A549 (cell line): ENCODE measurements at regions not wholly inside any gene's neighbourhood (a gene's known extent, or its start where the extent isn't known, plus 50 kb on each side); places are given as distances from the start of the nearest gene placed in this dataset.

ENCODE experiments used
- ATAC-seq, 2 experiments: fragments of 200-7000 bp in 1 of 2; fragments of >200 bp in 1 of 2; cut with Nextera tagmentation in 1 of 2; cut with Tn5 transposase in 1 of 2; 3 replicates each; pipeline versions ENCODE4 v1.8.0 to v1.9.1; 2018 to 2020; ENCODE audit warnings: mild to moderate bottlenecking in 1 of 2, moderate library complexity in 1 of 2
- CTCF ChIA-PET: fragments of 300-600 bp; sonication (Branson Sonifier 250); formaldehyde crosslinking; extraction: SDS; loops from one replicate; lab custom pipeline; 2021; ENCODE audit warnings: antibody characterized with exemption, inconsistent platforms; lab: Yijun Ruan, JAX
- POLR2A ChIA-PET: fragments of 350-600 bp; formaldehyde crosslinking; extraction: SDS; loops from one replicate; lab custom pipeline; 2021; ENCODE audit warnings: antibody characterized with exemption, inconsistent platforms; lab: Yijun Ruan, JAX
- DNase-seq, 2 experiments: peaks; one replicate each; pipeline versions ENCODE4 v3.0.0 to v3.0.0-alpha.2; 2011 to 2016; ENCODE audit warnings: low read depth in 1 of 2, low spot score in 1 of 2
- FAIRE-seq: peaks from 2 replicates; lab custom pipeline; 2011; peaks lifted over from hg19 to GRCh38; lab: Jason Lieb, UNC
- H3K27ac ChIP-seq, 2 experiments: fragments of >200 bp; sonication (Bioruptor Twin); formaldehyde crosslinking; 3 replicates each; pipeline ENCODE4 v1.5.1; 2016 to 2017
- H3K4me1 ChIP-seq: fragments of >200 bp; sonication (Bioruptor Twin); formaldehyde crosslinking; 3 replicates; pipeline ENCODE4 v1.6.1; 2016
- H3K4me2 ChIP-seq: fragments of >200 bp; sonication (Bioruptor Twin); formaldehyde crosslinking; 3 replicates; pipeline ENCODE4 v1.6.1; 2016
- H3K4me3 ChIP-seq: fragments of >200 bp; sonication (Bioruptor Twin); formaldehyde crosslinking; 3 replicates; pipeline ENCODE4 v1.5.1; 2016
- H3K9me3 ChIP-seq: fragments of >200 bp; sonication (Bioruptor Twin); formaldehyde crosslinking; 3 replicates; pipeline ENCODE4 v1.6.1; 2016
- CTCF ChIP-seq: fragments of >200 bp; sonication (Bioruptor Twin); formaldehyde crosslinking; IDR thresholded peaks from 3 replicates; pipeline ENCODE4 v1.5.1; 2016
- EHMT2 ChIP-seq: fragments of 200-600 bp; sonication (generic); IDR thresholded peaks from 2 replicates; pipeline ENCODE4 v1.6.1; 2016; ENCODE audit warnings: antibody characterized with exemption, low read depth, mild to moderate bottlenecking, moderate library complexity
- ELK1 ChIP-seq: fragments of 150-350 bp; IDR thresholded peaks from 2 replicates; pipeline ENCODE4 v1.6.1; 2014; ENCODE audit warnings: low read depth, mild to moderate bottlenecking, low read length
- ESRRA ChIP-seq: fragments of 150-350 bp; IDR thresholded peaks from 2 replicates; pipeline ENCODE4 v1.6.1; 2014; ENCODE audit warnings: mild to moderate bottlenecking, low read length, borderline replicate concordance
- FOSL2 ChIP-seq, 2 experiments: fragments of 450-650 bp in 1 of 2; fragments of >200 bp in 1 of 2; sonication (Bioruptor Twin) in 1 of 2; formaldehyde crosslinking; IDR thresholded peaks; 2 replicates each; pipeline versions ENCODE4 v1.5.0 to v1.6.1; 2016 to 2020; ENCODE audit warnings: mild to moderate bottlenecking in 1 of 2, moderate library complexity in 1 of 2
- FOXS1 ChIP-seq: fragments of 250-450 bp; sonication (Bioruptor Pico); IDR thresholded peaks from 2 replicates; pipeline ENCODE4 v1.5.0; 2020; ENCODE audit warnings: mild to moderate bottlenecking, moderate library complexity
- HES2 ChIP-seq: fragments of >200 bp; sonication (Bioruptor Twin); formaldehyde crosslinking; IDR thresholded peaks from 2 replicates; pipeline ENCODE4 v1.6.1; 2016
- HMGXB4 ChIP-seq: fragments of 250-450 bp; sonication (Bioruptor Pico); IDR thresholded peaks from 2 replicates; pipeline ENCODE4 v1.5.0; 2021; ENCODE audit warnings: mild to moderate bottlenecking, moderate library complexity, borderline replicate concordance
- JUN ChIP-seq, 2 experiments: fragments of >200 bp; sonication (Bioruptor Twin); formaldehyde crosslinking; IDR thresholded peaks; 2 replicates in 1 of 2; 3 replicates in 1 of 2; pipeline ENCODE4 v1.6.1; 2016 to 2017
- KDM5A ChIP-seq: fragments of 200-600 bp; sonication (generic); IDR thresholded peaks from 2 replicates; pipeline ENCODE4 v1.6.1; 2016; ENCODE audit warnings: antibody characterized with exemption, mild to moderate bottlenecking
- MAFK ChIP-seq: fragments of 450-650 bp; IDR thresholded peaks from 2 replicates; pipeline ENCODE4 v1.6.1; 2014; ENCODE audit not compliant: partially characterized antibody
- MAX ChIP-seq: IDR thresholded peaks from 2 replicates; pipeline ENCODE4 v1.6.1; 2012
- NFE2L2 ChIP-seq: fragments of 150-350 bp; conservative IDR thresholded peaks from 2 replicates; pipeline ENCODE4 v1.6.1; 2014; ENCODE audit warnings: low read length
- POLR2A ChIP-seq: IDR thresholded peaks from 2 replicates; pipeline ENCODE4 v1.6.1; 2012; ENCODE audit warnings: mild to moderate bottlenecking, low read length
- POLR2AphosphoS2 ChIP-seq: conservative IDR thresholded peaks from 2 replicates; pipeline ENCODE4 v1.6.1; 2012; ENCODE audit warnings: low read length, improper control_type of control experiment, inconsistent platforms
- RAD21 ChIP-seq, 2 experiments: fragments of >200 bp in 1 of 2; sonication (Bioruptor Twin) in 1 of 2; formaldehyde crosslinking in 1 of 2; IDR thresholded peaks in 1 of 2; conservative IDR thresholded peaks in 1 of 2; 2 replicates in 1 of 2; 3 replicates in 1 of 2; pipeline ENCODE4 v1.6.1; 2012 to 2018; ENCODE audit warnings: inconsistent platforms in 1 of 2
- RARB ChIP-seq: fragments of 250-450 bp; sonication (Bioruptor Pico); IDR thresholded peaks from 2 replicates; pipeline ENCODE4 v1.8.0; 2021; ENCODE audit warnings: mild to moderate bottlenecking, moderate library complexity
- REST ChIP-seq: fragments of 200-600 bp; sonication (generic); IDR thresholded peaks from 2 replicates; pipeline ENCODE4 v1.6.1; 2016; ENCODE audit warnings: antibody characterized with exemption, mild to moderate bottlenecking, moderate library complexity
- SMC3 ChIP-seq: fragments of >200 bp; sonication (Bioruptor Twin); formaldehyde crosslinking; IDR thresholded peaks from 3 replicates; pipeline ENCODE4 v1.6.1; 2018; ENCODE audit warnings: inconsistent platforms
- WGBS: methylation state at CpG from one replicate; pipeline ENCODE4 v1.1.6; 2017; ENCODE audit errors: missing lambda C conversion rate; 5-methylcytosine and 5-hydroxymethylcytosine counted together

GRCh38 chr13:65456150-65456912 is 1773.8 kb downstream of the PCDH9 start:
- DNase-seq: no peak
- no peak overlapping the region for H3K4me2 ChIP-seq
- CTCF ChIA-PET: no interaction called here
- no peak overlapping the region for H3K4me3 ChIP-seq
- FAIRE-seq: no peak
- POLR2A ChIA-PET: no interaction called here
- no peak for TF ChIP-seq SMC3
- no peak for TF ChIP-seq MAX
- TF ChIP-seq FOXS1: no peak
- TF ChIP-seq HES2: no peak
- no peak for TF ChIP-seq JUN (IDR thresholded peaks at IDR 0.05)
- no peak for TF ChIP-seq POLR2A
- TF ChIP-seq REST: no peak
- no peak for TF ChIP-seq RAD21 (conservative IDR thresholded peaks at IDR 0.05 in 1 of 2, IDR thresholded peaks at IDR 0.05 in 1 of 2)
- TF ChIP-seq HMGXB4 (CRISPR knock-in tag): no peak
- TF ChIP-seq MAFK: no peak
- no peak for TF ChIP-seq FOSL2 (IDR thresholded peaks at IDR 0.05)
- no peak for TF ChIP-seq FOSL2 (CRISPR knock-in tag; IDR thresholded peaks at IDR 0.05)
- no peak for TF ChIP-seq ESRRA
- TF ChIP-seq RARB (CRISPR knock-in tag): no peak
- no peak for TF ChIP-seq KDM5A
- no peak for TF ChIP-seq NFE2L2
- TF ChIP-seq ELK1: no peak
- TF ChIP-seq EHMT2: no peak
- no peak for TF ChIP-seq CTCF
- TF ChIP-seq POLR2AphosphoS2: no peak
- TF ChIP-seq, all 56 proteins: peak for 0
- ATAC-seq: no peak
- Histone ChIP-seq H3K9me3 (no peaks in the 10 kb centered on the region), H3K4me1 (no peaks in the 10 kb centered on the region), H3K27ac (no peak overlapping the region)
- 69% methylated on average over 5 of the region's 5 CpGs for WGBS
